LoVo (cell line): ENCODE measurements at regions not wholly inside any gene's neighbourhood (a gene's known extent, or its start where the extent isn't known, plus 50 kb on each side); places are given as distances from the start of the nearest gene placed in this dataset.
"Not testable (repeated sequence)": the region's sequence is repeated elsewhere in the genome, so short reads cannot be mapped to it uniquely, and the experiment has no call there.

Source experiments
- DNase-seq: peaks from one replicate; pipeline ENCODE4 v3.0.0-alpha.2; 2016; ENCODE audit warnings: low spot score

DNA sequence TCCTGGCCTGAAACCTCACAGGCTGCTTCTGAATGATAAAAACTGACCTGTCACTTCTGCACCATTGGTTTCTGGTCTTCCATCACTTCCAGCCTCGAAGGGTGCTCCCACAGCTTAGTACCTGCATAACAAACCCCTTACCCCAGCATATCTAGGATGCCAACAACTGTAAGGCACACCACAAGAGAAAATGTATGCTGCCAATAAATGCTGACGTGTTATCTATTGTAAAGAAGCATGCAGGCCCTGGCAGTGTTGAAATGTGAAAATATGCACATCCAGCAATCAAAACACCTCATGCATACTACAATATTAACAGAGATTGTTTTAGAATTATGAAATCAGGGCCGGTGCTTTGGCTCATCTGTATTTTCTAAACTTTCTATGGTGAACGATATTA is 242.0 kb upstream of the NSMCE3 start:
- no peak for DNase-seq

DNA sequence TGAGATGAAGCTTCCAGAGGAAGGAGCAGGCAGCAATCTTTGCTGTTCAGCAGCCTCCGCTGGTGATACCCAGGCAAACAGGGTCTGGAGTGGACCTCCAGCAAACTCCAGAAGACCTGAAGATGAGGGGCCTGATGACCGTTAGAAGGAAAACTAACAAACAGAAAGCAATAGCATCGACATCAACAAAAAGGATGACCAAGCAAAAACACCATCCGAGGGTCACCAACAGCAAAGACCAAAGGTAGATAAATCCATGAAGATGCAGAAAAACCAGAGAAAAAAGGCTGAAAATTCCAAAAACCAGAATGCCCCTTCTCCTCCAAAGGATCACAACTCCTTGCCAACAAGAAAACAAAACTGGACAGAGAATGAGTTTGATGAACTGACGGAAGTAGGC is 235.9 kb upstream of the NSMCE3 start:
- DNase-seq, result not testable (repeated sequence)

DNA sequence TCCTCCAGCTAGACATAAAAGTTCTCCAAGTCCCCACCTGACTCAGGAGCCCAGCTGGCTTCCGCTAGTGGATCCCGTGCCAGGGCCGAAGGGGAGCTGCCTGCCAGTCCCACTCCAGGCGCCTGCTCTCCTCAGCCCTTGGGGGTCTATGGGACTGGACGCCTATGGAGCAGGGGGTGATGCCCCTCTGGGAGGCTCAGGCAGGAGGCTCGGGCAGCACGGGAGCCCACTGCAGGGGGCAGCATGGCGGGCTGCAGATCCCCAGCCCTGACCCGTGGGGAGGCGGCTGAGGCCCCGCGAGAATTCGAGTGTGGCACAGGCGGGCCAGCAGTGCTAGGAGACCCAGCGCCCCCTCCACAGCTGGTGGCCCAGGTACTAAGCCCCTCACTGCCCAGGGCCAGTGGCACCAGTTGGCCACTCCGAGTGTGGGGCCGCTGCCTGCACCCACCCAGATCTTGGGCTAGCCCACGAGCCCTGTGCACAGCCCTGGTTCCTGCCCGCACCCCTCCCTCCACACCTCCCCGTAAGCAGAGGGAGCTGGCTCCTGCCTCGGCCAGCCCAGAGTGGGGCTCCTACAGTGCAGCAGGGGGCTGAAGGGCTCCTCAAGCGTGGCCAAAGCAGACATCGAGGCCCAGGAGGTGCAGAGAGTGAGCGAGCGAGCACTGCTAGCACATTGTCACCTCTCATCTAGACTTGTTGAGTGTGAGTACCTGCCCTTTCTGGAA is 221.3 kb upstream of the NSMCE3 start:
- no peak for DNase-seq

DNA sequence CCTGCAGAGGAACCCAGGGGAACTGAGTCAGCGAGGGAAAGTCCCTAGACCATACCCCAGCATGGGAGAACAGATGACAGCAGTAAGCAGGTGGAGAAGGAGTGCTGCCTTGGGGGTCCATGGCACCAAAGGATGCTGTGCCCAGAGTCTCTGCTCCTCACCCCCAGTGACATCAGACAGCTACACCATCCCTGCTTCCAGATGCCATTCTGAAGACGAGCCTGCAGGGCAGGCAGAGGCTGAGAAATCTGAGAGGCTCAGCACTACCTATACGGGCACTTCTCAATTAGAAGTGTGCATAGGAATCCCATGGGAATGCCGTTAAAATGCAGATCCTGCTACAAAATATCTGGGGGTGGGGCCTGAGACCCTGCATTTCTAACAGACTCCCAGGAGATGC is 211.3 kb upstream of the NSMCE3 start:
- no peak for DNase-seq

DNA sequence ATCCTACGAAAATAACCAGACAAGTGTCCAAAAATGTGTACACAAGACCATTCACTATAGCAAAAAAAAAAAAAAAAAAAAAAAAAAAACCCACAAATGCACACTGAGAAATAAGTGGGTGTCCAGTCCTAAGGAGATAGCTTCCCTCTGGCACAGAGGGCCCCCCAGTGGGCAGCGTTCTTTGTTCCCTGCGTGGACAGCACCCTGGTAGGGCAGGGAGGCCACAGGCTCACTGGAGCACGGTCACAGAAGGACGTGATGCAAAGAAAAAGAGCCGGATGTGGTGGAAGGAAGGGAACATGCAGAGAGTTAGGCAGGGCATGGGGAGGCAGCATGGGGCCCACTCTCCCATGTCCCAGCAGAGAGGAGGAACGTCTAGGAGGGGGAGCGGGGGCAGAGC is 210.7 kb upstream of the NSMCE3 start:
- no peak for DNase-seq

DNA sequence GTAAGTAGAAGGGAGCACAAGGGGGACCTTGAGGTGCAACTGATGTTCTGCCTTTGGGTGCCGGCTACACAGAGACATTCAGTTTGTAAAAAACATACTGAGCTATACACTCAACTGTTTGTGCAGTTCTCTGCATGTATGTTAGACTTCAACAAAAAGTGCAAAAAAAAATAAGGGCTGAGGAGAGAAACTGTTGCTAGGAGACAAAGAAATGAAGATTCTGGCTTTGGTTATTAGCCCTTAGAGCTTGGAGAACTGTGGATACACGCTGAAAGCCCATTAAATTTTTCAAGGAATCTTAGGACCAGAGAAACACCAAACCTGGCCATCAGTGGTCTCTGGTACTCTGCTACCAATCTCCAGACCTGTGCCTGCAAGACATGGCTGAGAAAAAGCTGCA is 207.6 kb upstream of the NSMCE3 start:
- no peak for DNase-seq

DNA sequence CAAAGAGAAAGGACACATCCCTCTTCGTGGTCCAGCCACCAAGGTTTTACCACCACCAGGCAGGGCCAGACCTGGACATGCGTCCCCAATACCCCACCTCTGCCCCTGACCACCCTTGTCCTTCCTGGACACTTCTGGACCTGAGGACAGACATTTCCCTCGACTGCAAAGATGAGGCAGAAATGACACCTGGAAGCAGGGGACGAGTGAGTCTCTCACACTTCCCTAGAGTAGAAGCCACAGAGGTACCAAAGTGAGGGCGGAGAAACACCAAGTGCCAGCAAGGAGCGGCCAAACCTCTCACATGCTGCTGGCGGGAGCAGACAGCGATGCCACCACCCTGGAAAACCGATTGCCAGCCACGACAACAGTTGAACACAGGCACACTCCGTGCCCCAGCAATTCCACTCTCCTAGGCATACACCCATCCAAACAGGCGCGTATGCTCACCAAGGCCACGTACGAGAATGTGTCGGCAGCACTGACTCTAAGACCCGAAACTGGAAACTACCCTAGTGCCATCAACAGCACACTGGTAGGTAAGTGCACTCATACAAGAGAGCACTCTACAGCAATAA is 207.0 kb upstream of the NSMCE3 start:
- DNase-seq, result no peak

DNA sequence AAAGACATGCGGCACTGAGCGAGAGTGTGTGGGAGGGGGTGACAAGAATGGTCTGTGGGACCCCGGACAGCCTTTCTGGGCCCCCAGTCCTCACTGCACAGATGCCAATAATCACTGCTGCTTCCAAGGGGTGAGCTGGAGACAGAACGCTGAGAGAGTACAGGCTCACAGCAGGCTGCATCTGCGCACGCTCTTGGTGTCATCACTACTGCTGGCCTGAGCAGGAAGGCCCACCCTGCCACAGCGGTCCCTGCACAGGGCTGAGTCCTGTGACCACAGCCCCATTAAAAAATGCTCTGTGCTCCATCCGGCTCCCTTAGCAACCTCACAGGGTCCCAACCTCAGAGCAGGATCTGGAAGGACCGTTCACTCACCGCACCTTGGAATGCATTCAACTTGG is 205.5 kb upstream of the NSMCE3 start:
- DNase-seq, result no peak

DNA sequence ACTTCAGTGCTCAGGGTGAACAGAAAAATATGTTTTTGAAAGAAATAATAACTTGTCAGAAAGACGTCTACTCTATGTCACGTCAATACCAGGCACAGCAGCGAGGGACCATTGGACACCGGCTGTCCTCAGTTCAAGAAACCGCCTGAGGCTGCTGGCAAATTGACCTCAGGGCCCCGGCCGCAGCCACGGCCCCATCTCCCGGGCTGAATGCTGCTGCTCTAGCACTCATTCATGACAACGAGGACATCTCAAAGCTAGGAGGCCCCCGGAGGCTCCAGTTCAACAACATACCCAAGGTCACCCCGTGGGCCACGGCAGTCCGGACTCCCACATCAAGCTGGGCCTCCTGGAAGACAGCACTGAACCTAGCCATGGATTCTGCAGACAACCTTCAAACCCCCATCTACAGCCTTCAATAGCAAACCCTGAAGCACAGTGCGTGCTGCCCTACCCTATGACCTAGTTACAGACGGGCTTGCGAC is 204.0 kb upstream of the NSMCE3 start:
- no peak for DNase-seq

DNA sequence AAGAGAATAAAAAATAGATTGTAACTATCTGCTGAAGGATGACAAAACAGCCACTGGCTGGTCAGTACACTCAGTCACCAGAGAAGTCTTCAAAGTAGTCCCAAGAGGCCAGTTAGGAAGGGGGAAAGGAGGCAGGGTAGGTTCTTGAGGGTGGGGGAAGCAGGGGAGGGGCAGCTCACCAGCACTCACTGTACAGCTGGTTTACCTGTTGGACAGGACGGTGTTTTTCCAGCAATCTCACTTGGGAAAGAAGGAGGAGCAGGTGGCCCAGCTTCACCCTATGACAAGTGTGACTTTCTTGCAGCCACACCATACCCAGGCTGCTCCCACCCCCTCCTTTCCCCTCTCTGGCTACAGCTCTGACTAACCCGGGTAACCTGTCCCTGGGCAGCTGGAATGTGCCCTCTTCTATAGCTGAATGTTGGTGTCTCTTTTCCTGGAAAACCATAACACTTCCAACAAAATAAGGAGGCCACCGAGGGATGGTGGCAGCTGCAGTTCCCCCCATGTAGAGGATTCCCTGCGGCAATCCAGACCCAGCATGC is 203.4 kb upstream of the NSMCE3 start:
- no peak for DNase-seq

DNA sequence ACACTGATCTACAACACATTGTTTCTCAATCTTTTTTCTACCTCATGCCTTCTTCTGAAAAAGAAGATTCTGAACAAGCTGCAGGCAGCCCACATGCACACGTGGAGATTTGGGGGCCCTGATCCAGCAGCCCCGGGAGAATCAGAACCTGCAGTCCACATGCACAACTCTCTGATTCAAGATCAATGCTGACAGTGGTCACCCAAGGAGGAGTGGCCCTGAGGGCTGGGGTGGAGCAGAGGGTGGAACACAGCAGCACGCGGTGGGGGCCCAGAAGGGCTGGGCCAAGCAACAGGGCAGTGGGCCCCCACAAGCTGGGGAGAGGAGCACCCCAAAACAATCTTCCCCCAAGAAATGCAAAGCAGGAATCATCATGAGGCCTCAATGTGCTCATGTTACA is 202.1 kb upstream of the NSMCE3 start:
- DNase-seq, result no peak

DNA sequence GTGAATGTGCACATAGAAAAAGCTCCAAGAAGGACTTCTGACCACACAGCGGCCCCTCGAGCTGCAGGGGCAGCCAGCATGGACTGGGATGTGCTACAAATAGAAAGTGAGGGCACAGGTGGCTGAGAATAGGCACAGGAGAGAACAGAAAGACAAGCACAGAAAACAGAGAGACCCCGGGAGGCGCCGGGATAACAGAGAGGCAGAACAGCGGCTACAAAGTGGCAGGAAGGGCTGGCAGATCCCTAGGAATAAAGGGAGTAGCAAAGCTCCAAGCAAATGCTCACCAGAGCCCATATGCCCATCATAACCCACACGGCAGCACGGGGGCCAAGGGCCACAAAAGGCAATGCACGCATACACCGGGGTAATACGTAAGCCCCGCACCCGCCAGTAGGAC is 201.7 kb upstream of the NSMCE3 start:
- DNase-seq, result no peak

DNA sequence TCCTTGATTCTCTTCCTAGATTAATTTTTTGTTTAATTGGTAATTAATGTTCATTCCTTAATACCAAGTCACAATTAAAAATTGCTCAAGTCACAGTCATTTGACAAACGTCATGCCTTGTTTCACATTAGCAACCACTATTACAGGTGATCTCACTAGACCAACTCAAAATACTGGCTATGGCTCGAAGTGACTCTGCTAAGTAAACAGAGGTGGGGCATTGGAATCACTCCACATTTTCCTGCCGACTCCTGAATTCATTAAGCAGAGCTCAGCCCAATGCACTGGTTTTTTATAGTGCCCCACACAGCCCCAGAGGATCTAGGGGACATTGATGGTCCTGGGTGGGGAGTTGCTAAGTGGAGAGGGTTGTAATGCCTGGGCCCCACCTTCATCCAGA is 201.2 kb upstream of the NSMCE3 start:
- DNase-seq, result peak; percentile 86

DNA sequence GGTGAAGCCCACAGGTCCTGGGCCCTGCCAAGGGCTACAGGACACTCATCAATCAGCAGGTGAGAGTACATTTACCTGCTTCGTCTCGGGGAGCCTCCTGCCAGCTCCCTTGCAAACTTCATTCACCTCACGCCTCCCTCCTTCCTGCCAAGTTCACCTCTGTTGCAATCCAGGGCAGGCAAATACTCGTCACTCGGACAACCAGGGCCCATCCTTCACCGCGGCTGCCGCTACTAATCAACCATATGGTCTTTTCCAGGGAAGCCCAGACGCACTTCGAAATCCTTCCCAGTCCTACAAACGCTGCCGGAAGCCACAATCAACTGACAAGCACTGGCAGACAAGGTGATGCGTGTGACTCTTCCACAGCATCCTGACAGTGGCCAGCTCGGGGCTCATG is 200.7 kb upstream of the NSMCE3 start:
- DNase-seq, result no peak

DNA sequence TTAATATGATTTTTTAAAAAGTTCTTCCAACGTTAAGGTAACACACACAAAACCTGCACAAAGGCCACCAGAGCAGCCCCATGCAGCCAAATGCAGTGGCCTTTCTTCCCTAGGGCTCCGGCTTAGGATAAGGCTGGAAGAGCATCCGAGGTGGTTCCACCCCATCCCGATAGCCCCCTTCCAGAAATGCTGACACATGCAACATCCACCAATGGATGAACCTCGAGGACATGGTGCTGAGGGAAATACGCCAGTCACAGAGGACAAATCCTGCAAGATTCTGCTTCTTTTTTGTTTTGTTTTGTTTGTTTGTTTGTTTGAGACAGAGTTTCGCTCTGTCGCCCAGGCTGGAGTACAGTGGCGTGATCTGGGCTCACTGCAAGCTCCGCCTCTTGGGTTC is 199.3 kb upstream of the NSMCE3 start:
- no peak for DNase-seq

DNA sequence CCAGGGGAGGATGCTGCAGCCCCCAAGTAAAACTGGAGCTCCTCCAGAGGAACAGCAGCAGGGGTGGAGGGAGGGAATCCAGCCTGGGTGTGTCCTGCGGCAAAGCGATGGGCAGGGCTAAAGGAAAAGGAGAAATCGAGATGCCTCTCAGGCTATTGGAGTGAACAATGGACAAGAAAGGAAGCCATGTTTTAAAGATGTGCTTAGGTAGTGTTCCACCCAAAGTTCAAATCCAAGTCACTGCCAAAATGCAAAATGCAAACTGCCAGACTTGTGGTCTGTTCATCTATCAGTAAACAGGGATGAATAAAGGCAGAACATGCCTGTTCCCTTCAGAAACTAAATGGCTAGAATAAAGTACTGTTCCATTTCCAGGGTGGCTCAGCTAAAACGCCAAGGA is 197.5 kb upstream of the NSMCE3 start:
- no peak for DNase-seq

DNA sequence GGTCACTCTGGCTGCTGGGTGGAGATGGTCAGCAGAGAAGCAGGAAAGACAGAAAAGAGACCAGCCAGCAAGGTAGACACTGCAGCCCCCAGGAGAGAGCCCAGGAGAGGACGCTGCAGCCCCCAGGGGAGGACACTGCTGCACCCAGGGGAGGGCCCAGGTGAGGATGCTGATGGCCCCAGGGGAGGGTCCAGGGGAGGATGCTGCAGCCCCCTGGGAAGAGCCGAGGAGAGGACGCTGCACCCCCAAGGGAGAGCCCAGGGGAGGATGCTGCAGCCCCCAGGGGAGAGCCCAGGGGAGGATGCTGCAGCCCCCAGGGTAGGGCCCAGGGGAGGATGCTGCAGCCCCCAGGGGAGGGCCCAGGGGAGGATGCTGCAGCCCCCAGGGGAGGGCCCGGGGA is 196.7 kb upstream of the NSMCE3 start:
- DNase-seq, result no peak

DNA sequence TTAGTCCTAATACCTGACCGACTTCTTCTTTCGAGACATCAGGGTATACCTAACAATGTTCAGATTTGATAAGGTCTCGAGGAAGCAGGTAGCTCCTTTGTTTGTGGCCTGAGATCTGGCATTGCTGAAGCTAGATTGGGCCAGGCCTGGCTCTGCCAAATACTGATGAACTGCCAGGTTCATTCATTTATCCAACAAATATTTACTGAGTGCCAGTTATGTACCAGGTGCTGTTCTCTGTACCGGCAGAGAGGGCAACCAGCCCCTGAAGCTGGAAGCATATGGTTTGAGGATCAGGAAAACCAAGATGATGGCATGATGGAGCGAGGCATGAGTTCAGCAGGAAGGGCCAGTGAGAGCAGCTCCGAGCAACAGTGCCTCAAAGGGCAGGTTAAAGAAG is 196.2 kb upstream of the NSMCE3 start:
- no peak for DNase-seq

DNA sequence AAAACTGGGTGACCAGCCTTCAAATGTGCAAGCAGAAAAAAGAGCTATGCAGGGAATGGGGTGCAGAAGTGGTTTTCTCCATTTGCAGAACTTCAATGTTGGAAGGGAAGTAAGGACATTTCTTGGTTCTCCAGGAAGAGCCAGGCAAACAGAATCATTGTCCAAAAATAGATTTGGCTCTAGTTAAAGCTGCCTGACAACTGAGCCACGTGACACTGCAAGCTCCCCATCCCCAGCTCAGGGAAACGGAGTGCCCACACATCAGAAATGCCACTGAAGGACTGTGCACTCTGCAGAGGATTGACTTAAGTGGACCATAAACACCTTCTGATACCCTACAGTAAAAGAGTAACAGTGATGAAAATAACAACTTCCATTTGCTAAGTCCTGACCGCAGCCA is 195.6 kb upstream of the NSMCE3 start:
- no peak for DNase-seq

DNA sequence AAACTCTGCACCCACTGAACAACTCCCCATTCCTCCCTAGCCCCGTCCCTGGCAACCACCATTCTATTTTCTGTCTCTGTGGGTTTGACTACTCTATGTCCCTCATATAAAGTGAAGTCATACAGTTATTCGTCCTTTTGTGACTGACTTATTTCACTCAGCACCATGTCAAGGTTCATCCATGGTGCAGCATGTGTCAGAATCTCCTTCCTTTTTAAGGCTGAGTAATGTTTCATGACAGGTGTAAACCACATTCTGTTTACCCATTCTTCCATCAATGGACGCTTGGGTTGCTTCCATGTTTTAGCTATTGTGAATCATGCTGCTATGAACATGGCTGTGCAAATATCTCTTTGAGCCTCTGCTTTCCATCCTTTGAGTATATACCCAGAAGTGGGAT is 192.3 kb upstream of the NSMCE3 start:
- DNase-seq, result no peak

DNA sequence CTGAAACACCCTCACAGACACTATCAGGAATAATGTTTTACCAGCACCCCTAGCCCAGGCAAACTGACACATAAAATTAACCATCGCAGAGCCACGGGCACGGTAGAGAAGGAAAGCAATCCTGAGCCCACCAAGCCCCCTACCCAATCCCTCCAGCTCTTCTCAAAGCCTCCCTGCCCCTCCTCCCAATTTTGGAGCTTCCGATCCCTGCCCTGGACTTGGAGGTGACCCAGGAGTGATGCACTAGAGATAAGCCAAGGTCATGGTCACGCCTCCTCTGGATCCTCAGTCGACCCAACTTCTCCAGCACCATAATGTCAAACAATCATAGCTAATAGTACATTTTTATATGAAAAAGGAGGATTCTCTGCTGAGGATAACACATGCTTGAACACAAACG is 188.7 kb upstream of the NSMCE3 start:
- no peak for DNase-seq

DNA sequence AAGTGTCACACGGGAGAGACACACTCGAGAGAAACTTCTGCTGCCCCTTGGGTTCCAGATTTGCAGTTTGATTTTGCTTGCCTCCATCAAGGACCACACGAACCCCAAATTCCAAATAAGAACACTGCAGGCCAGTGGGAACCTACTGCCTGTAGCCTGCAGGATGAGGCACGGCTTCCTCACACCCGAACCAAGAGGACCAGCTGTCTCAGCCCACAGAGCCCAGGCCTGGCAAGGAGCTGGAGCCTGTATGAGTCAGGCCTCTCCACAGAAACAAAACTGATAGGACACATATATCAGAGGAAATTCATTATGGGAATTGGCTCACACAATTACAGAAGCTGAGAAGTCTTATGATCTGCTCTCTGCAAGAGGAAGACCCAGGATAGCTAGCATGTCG is 188.1 kb upstream of the NSMCE3 start:
- DNase-seq, result no peak

DNA sequence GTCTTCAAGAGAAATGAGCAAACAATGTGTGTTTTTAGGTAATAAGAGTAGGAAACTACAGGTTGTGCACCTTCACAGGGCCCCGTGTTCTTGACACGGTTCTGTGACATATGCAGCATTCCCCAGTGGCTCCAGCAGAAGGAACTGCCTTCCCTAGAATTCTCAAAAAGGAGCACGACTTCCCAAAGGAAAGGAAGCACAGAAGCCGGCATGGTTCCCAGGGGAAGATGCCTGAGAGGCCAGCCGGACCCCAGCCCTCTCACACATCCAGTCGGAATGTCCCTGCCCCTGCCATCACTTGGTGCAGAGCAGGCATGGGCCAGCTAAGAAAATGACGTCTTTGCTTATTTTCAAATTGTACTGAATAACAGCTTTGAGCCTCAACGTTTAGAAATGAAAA is 187.3 kb upstream of the NSMCE3 start:
- DNase-seq, result no peak

DNA sequence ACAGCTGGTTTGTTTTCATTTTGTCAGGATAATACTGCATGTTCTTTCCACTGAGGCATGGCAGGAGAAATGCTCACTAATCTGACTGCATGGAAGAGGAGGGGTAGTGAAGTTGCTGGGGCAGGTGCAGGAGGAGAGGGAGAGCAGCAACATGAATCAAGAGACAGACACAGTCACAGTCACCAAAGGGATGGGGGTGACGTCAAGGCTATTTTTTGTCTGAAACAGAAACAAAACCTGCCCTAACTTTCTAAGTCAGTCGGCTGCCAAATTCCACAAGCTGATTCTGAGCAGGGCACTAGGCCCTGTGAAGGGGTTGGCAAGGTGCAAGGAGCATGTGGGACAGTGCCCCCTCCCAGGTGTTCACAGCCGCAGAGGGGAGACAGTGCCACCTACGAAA is 186.6 kb upstream of the NSMCE3 start:
- DNase-seq, result no peak
